HG03280 (cell line): ENCODE measurements at regions not wholly inside any gene's neighbourhood (a gene's known extent, or its start where the extent isn't known, plus 50 kb on each side); places are given as distances from the start of the nearest gene placed in this dataset.
"Not testable (repeated sequence)": the region's sequence is repeated elsewhere in the genome, so short reads cannot be mapped to it uniquely, and the experiment has no call there.

Experiments used
- ATAC-seq: cut with Tn5 transposase; IDR thresholded peaks from one replicate; pipeline ENCODE4 v1.9.1; 2021; ENCODE audit warnings: mild to moderate bottlenecking, moderate library complexity; ENCODE audit not compliant: unreplicated experiment

- not testable (repeated sequence) for ATAC-seq
Measured at GRCh38 chr4:189551931-189552670, 388.6 kb upstream of the FRG1 start.

DNA sequence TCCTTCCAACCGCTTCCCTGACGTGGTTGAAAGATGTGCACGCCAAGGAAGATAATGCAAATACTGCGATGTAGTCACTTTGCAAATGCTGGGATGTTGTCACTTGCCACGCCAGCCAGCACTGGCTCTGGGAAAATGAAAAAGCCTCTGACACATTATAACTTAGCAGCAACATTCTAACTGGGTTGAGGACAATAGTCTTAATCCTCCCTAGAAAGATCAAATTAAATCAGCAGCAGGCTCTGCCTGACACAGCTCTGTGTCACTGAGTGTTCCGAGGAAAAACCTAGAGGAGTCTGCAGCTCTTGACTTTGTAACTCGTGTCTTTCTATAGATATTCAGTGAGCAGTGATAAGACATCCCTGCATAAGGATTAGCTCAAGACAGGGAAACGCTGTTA, 380.1 kb upstream of the FRG1 start:
- not testable (repeated sequence) for ATAC-seq

GRCh38 chr4:189563751-189564150, 376.9 kb upstream of the FRG1 start:
- not testable (repeated sequence) for ATAC-seq

DNA sequence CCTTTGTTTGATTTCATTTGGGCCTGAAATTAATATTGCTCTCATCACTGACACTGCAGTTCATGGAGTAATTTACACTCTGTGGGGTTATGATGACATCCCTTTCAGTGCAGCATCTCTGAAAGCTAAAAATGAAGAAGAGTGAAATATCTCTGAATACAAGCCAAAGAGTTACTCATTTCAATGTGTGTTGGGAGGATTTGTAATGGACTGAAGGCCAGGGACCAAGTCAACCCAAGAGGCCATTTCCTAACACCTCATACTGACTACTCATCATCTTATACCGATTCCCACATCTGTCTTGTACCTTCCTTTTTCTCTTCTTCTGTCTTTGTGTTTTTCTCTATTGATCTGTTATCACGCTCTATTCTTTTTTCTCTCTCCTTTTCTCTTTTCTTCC, 374.4 kb upstream of the FRG1 start:
- ATAC-seq: not testable (repeated sequence)

GRCh38 chr4:189566900-189567299, 373.8 kb upstream of the FRG1 start:
- not testable (repeated sequence) for ATAC-seq

DNA sequence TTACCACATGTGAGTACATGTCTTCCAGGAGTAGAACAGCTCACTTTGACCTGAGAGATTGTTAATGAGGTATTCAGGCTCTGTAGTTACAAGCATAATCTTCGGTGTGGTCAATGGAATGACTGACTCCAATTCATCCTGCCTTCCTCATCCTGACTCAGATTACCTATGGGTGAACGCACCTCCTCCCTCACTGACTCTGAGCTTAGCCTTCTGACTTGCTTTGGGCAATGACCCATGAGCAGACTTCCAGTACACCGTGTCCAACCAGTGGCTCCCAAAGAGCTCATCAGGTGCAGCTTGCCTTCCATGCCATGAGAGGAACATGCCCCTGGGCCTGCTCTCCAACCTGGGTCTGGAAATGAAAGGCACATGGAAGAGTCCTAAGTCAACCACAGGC, 361.0 kb upstream of the FRG1 start:
- ATAC-seq: not testable (repeated sequence)

- ATAC-seq: not testable (repeated sequence)
Measured at GRCh38 chr4:189586908-189587632, 353.6 kb upstream of the FRG1 start.

- ATAC-seq: not testable (repeated sequence)
Measured at GRCh38 chr4:189589201-189589600, 351.5 kb upstream of the FRG1 start.

- no peak for ATAC-seq
Measured at GRCh38 chr4:189592890-189593289, 347.8 kb upstream of the FRG1 start.

GRCh38 chr4:189597341-189597740, 343.3 kb upstream of the FRG1 start:
- ATAC-seq: no peak

DNA sequence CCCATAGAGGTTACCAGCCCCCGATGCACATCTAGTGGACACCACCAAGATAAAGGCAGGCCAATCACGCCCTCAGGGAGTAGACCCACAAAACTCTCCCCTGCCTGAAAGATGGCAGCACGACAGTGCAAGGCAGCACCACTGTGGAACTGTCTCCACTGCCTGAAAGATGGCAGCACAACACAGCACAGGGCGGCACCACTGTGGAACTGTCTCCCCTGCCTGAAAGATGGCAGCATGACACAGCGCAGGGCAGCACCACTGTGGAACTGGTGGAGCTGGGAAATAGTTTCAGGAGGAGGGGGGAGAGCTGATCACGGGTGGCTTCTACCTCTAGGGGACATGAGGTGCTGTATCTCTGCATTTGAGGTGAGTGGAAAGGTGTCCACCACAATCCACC, 340.4 kb upstream of the FRG1 start:
- no peak for ATAC-seq

GRCh38 chr4:189600718-189601435, 339.8 kb upstream of the FRG1 start:
- ATAC-seq: no peak

GRCh38 chr4:189602827-189603226, 337.8 kb upstream of the FRG1 start:
- not testable (repeated sequence) for ATAC-seq

- ATAC-seq: not testable (repeated sequence)
Measured at GRCh38 chr4:189610571-189610970, 330.1 kb upstream of the FRG1 start.

GRCh38 chr4:189613207-189613606, 327.5 kb upstream of the FRG1 start:
- no peak for ATAC-seq

DNA sequence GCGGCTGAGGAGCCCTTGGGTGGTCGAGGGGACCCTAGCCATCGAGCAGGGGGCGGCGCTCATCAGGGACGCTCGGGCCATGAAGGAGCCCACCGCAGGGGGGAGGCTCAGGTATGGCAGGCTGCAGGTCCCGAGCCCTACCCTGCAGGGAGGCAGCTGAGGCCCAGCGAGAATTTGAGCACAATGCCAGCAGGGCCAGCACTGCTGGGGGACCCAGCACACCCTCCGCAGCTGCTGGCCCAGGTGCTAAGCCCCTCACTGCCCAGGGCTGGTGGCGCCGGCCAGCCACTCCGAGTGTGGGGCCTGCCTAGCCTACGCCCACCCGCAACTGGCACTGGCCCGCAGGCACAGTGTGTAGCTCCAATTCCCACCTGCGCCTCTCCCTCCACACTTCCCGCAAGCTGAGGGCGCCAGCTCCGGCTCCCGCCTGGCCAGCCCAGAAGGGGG, 325.4 kb upstream of the FRG1 start:
- no peak for ATAC-seq

DNA sequence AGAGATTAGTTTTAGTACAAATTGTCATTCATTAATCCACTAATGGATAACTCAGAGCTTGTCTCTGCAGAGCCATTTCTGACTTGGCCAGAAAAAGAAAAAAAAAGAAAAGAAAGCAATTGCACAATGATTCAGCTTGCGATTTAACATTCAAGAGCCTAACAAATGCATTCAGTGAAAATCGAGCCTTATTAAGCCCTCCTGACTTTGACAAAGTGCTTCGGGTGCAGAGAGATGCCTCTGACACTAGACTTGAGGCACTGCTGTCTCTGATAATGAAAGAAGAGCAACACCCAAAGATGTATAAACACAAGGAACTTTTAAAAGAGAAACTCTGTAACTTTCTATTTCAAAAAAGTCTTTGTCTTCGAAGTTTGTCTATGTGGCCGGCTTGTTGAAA, 322.9 kb upstream of the FRG1 start:
- not testable (repeated sequence) for ATAC-seq

DNA sequence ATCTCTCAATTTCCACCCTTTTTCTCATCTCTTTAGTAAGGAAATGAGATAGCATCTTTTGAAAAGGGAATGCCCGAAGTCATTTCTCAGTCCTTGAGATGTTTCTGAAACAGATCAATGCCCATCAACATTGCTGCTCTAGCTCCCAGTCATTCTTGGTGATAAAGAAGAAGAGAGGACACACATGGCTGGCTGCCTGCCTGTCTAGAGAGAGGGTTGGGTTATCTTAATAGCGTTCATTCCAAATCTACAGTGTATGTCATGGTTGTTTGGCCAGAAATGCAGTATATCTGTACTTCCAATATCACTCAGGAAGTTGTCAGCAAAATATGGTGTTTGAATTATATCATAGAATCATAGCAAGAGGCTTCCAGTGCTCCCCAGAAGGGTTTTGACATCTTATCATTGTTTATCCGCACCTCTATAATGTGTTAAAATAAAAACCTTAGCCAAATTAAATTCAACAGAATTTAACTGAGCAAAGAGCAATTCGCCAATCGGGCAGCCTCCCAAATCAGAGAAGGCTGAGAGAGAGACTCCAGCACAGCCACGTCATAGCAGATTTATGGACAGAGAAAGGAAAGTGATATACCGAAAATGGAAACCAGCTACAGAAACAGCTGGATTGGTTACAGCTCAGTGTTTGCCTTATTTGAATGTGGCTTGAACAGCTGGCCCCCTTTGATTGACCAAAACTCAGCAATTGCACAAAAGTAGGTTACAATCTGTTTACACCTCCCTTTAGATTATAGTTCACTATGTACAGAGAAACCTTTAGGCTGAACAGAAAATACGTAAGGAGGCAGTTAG, 321.0 kb upstream of the FRG1 start:
- not testable (repeated sequence) for ATAC-seq

GRCh38 chr4:189622574-189622973, 318.1 kb upstream of the FRG1 start:
- not testable (repeated sequence) for ATAC-seq

DNA sequence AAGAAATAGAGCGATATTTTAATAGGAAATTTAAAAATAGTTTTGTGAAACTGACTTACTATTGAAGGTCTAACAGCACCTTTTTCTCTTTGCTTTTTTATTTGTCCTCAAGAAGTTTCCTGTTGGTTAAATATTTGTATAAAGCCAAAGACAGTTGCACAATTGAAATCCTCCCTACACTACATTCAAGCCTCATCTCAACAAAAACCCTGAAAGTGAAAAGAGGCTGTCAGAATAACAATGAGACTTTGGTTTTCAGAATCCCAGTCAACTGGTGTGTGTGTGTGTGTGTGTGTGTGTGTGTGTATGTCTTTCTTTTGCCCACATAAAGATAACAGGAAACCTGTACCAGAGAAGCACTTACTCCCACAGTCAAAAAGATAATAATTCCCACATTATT, 313.6 kb upstream of the FRG1 start:
- not testable (repeated sequence) for ATAC-seq

GRCh38 chr4:189629733-189630132, 310.9 kb upstream of the FRG1 start:
- not testable (repeated sequence) for ATAC-seq
